Endothelial cell (in vitro differentiated cells): ENCODE measurements at regions not wholly inside any gene's neighbourhood (a gene's known extent, or its start where the extent isn't known, plus 50 kb on each side); places are given as distances from the start of the nearest gene placed in this dataset.
"Not testable (repeated sequence)": the region's sequence is repeated elsewhere in the genome, so short reads cannot be mapped to it uniquely, and the experiment has no call there.

Experiments
- DNase-seq: peaks from one replicate; pipeline ENCODE4 v3.0.0; 2021; ENCODE audit warnings: low spot score
- H3K27ac Mint-ChIP-seq: one replicate; pipeline ENCODE4 v1.8.0; 2021; ENCODE audit warnings: mixed read lengths, inconsistent platforms; ENCODE audit not compliant: unreplicated experiment
- H3K27me3 Mint-ChIP-seq: one replicate; pipeline ENCODE4 v1.8.0; 2021; ENCODE audit warnings: mild to moderate bottlenecking, moderate library complexity, mixed read lengths, inconsistent platforms; ENCODE audit not compliant: unreplicated experiment
- H3K36me3 Mint-ChIP-seq: one replicate; pipeline ENCODE4 v1.8.0; 2021; ENCODE audit warnings: mild to moderate bottlenecking, low read depth, mixed read lengths, inconsistent platforms; ENCODE audit not compliant: unreplicated experiment
- H3K4me1 Mint-ChIP-seq: one replicate; pipeline ENCODE4 v1.8.0; 2021; ENCODE audit warnings: mild to moderate bottlenecking, mixed read lengths, inconsistent platforms; ENCODE audit not compliant: unreplicated experiment
- H3K4me3 Mint-ChIP-seq: one replicate; pipeline ENCODE4 v1.8.0; 2021; ENCODE audit warnings: mild to moderate bottlenecking, mixed read lengths, inconsistent platforms; ENCODE audit not compliant: unreplicated experiment
- H3K9me3 Mint-ChIP-seq: one replicate; pipeline ENCODE4 v1.8.0; 2021; ENCODE audit warnings: mixed read lengths, inconsistent platforms; ENCODE audit not compliant: unreplicated experiment
- CTCF ChIP-seq: fragments of 200-600 bp; sonication (generic); IDR thresholded peaks from one replicate; pipeline ENCODE4 v1.5.0; 2021; ENCODE audit warnings: antibody characterized with exemption; ENCODE audit not compliant: unreplicated experiment

GRCh38 chr18:30775629-30776028 is 266.9 kb downstream of the DSC3 start:
- no peak overlapping the region for H3K27ac Mint-ChIP-seq
- H3K27me3 Mint-ChIP-seq, result peaks cover 2% of the 10 kb centered on the region
- H3K4me1 Mint-ChIP-seq, result no peaks in the 10 kb centered on the region
- H3K9me3 Mint-ChIP-seq, result no peaks in the 10 kb centered on the region
- no peak for DNase-seq
- H3K36me3 Mint-ChIP-seq, result peaks cover 3% of the 10 kb centered on the region
- TF ChIP-seq CTCF, result no peak
- H3K4me3 Mint-ChIP-seq, result no peak overlapping the region

- H3K36me3 Mint-ChIP-seq, H3K27ac Mint-ChIP-seq, H3K4me1 Mint-ChIP-seq, H3K4me3 Mint-ChIP-seq, DNase-seq, H3K9me3 Mint-ChIP-seq, H3K27me3 Mint-ChIP-seq: not testable (repeated sequence)
These were observed 270.4 kb downstream of the DSC3 start for GRCh38 chr18:30772170-30772569.

- no peak overlapping the region for H3K27ac Mint-ChIP-seq
- DNase-seq, result no peak
- peaks cover 12% of the 10 kb centered on the region for H3K4me1 Mint-ChIP-seq
- H3K9me3 Mint-ChIP-seq, result no peaks in the 10 kb centered on the region
- no peak overlapping the region for H3K4me3 Mint-ChIP-seq
- H3K36me3 Mint-ChIP-seq, result no peaks in the 10 kb centered on the region
- H3K27me3 Mint-ChIP-seq, result no peaks in the 10 kb centered on the region
- TF ChIP-seq CTCF, result no peak
These were observed 276.5 kb downstream of the DSC3 start for GRCh38 chr18:30766053-30766452.

GRCh38 chr18:30765247-30765646 is 277.3 kb downstream of the DSC3 start:
- no peaks in the 10 kb centered on the region for H3K9me3 Mint-ChIP-seq
- no peak for DNase-seq
- no peaks in the 10 kb centered on the region for H3K27me3 Mint-ChIP-seq
- H3K4me1 Mint-ChIP-seq, result peaks cover 12% of the 10 kb centered on the region
- TF ChIP-seq CTCF, result no peak
- H3K27ac Mint-ChIP-seq, result no peak overlapping the region
- H3K4me3 Mint-ChIP-seq, result no peak overlapping the region
- no peaks in the 10 kb centered on the region for H3K36me3 Mint-ChIP-seq

GRCh38 chr18:30763902-30764350 is 278.6 kb downstream of the DSC3 start:
- peaks cover 12% of the 10 kb centered on the region for H3K4me1 Mint-ChIP-seq
- no peaks in the 10 kb centered on the region for H3K9me3 Mint-ChIP-seq
- H3K36me3 Mint-ChIP-seq, result no peaks in the 10 kb centered on the region
- no peak for TF ChIP-seq CTCF
- H3K4me3 Mint-ChIP-seq, result no peak overlapping the region
- no peak for DNase-seq
- no peak overlapping the region for H3K27ac Mint-ChIP-seq
- H3K27me3 Mint-ChIP-seq, result no peaks in the 10 kb centered on the region

- Mint-ChIP-seq H3K36me3 (no peaks in the 10 kb centered on the region), H3K4me1 (no peaks in the 10 kb centered on the region), H3K27ac (no peak overlapping the region), H3K4me3 (no peak overlapping the region), H3K27me3 (peaks cover 2% of the 10 kb centered on the region), H3K9me3 (no peaks in the 10 kb centered on the region)
- no peak for TF ChIP-seq CTCF
- no peak for DNase-seq
These were observed 287.7 kb downstream of the DSC3 start for GRCh38 chr18:30754846-30755245.
